ENCODE measurements at regions not wholly inside any gene's neighbourhood (a gene's known extent, or its start where the extent isn't known, plus 50 kb on each side); places are given as distances from the start of the nearest gene placed in this dataset.

DNA sequence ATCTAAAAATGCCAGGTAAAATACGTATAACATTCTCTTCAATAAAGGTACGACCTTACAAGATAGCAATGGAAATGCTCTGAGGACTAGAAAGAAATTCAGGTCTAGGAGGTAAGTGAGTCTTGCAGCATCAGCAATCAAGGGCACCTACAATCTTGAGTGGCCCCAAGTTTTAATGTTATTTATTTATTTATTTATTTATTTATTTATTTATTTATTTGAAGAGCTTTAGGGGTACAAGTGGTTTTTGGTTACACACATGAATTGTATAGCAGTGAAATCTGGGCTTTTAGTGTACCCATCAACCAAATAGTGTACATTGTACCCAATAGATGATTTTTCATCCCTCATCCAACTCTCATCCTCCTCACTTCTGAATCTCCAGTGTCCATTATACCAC lies 574.0 kb upstream of the POU3F2 start:
- no peak for DNase-seq (ENCODE audit: extremely low read depth in 1 of 2, low read depth in 1 of 2)

DNA sequence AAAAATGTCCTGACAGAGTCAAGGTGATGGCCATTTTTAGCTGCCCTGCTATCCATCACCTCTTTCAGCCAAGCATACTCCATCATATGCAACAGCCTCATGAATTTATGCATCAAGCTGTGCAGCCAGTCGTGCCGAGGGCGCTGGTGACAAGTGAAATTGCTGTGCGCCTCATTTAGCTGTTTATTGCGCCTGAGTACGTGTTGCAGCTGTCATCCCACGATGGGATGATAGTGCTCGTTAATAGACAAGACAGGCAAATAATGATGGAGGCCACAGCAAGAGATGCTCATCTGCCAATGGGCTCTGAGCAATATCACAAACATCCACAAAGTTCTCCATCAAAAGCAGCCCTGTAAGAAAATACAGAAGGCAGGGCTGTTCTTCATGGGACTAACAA lies 562.3 kb upstream of the POU3F2 start:
- no peak for DNase-seq (ENCODE audit: extremely low read depth in 1 of 2, low read depth in 1 of 2)

DNA sequence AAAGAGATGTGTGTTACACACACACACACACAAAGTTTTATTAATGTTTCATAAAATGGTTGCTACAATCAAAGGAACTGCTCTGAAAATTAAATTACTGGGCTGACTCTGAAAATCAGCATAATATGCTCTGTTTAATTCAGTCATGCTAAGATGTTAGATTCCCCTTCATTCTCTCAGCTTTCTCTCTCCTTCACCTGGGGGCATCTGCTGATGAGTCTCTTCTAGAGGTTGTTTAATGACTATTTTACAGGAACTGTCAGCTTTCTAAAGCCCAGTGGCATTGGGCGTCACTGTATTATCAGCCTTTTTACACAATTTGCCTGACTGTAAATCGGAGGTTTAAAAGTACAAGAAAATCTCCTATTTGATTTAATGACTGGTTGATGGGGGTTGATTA lies 559.7 kb upstream of the POU3F2 start:
- DNase-seq (ENCODE audit: extremely low read depth in 1 of 2, low read depth in 1 of 2) = no peak

DNA sequence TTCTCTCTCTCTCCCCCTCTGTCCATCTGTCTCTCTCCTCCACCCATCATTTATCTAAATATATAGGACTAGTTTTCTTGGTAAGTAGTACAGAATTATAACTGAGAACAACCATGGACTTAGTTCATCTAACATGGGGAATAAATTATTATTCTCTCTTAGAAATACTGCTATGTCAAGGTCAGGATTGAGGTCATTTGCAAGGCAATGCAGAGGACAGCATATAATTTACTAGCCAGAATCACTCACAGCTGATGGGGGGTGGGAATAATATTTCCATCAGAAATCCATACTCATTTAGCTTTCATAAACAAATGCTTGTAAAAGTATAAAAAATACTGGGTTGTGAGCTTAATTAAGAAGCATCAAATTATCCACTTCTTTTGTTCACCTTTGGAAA lies 553.9 kb upstream of the POU3F2 start:
- no peak for DNase-seq (ENCODE audit: extremely low read depth in 1 of 2, low read depth in 1 of 2)

DNA sequence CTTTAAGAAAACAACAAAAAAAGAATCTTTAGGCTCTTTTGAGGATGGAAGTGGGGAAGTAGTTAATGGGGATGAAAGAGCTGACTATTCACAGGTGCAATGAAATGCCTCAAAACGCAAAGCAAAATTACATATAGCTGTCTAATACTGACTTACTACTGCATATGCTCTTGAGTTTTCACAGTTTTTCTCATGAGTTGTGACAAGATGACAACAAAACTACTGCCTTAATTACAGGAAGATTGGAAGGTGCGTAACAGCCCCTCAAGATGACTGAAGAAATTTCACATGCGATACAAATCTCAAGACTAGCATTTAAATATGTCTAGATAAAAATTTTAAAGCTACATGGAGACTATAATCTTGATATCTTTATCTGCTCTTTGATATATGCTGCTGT lies 547.8 kb upstream of the POU3F2 start:
- no peak for DNase-seq (ENCODE audit: extremely low read depth in 1 of 2, low read depth in 1 of 2)

DNA sequence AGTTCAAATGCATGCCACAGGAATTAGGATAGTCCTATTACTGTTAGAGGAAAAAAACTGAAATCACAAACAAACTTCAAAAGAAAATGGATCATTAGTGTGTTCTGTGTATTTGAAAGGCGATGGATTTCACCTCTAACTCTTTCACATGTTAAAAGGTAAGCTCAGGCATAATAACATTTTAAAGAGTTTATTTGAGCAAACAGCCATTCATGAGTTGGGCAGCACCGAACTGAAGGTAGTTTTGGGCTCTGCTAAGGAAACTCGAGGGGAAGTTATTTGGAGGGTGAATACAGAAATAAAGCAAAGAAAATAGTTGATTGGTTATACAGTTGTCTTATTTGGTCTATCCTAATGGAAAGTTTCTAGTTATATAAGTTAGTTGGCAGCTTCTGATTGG lies 546.5 kb upstream of the POU3F2 start:
- no peak for DNase-seq (ENCODE audit: extremely low read depth in 1 of 2, low read depth in 1 of 2)

DNA sequence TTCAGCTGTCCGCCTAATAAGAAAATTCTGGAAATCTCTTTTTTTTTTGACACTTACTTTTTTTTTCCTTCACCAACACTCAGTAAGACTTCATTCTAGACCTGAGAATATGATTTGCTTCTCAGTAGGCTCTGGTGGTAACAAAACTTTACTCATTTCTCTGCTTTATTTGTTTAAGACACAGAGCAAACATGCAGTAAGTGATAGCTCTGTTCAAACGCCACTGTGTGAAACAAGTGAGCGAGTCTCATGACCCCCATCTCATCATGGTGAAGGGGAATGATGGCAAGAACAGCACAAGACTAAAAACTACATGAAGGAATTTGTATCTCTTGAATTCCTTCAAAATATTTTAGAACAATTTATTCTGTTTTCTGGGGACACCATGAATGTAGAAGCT lies 541.6 kb upstream of the POU3F2 start:
- no peak for DNase-seq (ENCODE audit: extremely low read depth in 1 of 2, low read depth in 1 of 2)

DNA sequence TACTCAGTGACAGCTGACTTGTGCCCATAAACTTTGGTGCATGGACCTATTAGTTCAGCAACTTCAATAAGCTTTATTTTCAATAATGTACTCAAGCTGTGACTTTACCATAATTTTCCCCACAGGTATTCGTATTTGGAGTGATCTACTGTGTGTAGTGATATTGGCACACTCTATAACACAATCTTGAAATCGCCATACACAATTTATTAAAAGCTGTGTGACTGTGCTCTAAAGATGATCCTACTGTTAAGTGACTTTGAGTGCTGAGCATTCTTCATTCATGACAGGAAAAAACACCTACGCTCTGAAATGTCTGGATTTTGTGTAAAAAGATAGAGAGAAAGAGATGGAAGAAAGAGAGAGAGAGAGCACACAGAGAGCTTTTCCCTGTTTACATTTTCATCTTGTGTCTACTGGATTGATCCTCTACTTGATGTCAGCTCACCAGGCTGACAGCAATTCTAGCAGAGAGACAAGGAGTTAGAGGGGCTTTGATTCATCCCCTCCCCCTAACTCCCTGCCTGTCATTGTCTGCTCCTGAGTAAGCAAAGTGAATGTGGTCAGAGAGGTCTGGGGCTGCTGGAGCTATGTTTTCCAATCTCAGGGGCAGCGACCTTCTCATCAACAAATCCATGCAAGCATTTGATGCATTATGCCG lies 538.7 kb upstream of the POU3F2 start:
- no peak for DNase-seq (ENCODE audit: extremely low read depth in 1 of 2, low read depth in 1 of 2)

DNA sequence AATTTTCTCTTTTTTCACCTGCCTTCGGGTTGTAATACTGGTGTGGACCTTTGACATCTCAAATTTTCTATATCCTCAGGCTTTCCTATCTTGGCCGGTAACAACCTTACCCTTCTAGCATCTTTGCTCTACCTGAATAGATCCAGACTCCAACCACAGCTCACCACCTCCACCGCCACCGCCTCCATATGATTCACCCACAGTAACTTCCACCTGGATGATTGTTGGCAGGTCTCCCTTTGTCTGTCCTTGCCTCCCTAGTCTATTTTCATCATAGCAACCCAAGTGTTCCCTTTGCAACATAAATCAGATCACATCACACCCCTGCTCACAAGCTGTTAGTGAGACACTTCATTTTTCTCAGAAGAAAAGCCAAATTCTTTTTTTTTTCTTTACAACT lies 525.8 kb upstream of the POU3F2 start:
- no peak for DNase-seq (ENCODE audit: extremely low read depth in 1 of 2, low read depth in 1 of 2)

DNA sequence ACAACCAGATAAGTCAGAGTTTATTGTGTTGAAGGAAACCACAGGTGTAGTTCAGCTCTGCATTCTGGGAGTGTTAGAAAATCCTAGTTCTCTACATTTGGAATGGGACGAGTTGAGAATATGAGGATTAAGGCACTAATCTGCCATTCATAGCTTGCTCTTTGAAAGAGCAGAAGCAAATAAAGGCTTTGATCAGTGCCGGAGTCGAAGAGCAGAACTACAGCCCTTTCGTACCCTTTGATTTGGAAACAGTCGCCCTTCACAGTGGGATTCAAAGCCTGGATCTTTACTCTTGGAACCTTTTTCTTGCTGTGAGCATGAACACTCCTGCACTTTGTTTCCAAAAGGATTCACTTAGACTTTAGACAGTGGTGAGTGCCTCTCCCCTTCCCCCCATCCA lies 523.9 kb upstream of the POU3F2 start:
- DNase-seq (ENCODE audit: extremely low read depth in 1 of 2, low read depth in 1 of 2) = no peak

DNA sequence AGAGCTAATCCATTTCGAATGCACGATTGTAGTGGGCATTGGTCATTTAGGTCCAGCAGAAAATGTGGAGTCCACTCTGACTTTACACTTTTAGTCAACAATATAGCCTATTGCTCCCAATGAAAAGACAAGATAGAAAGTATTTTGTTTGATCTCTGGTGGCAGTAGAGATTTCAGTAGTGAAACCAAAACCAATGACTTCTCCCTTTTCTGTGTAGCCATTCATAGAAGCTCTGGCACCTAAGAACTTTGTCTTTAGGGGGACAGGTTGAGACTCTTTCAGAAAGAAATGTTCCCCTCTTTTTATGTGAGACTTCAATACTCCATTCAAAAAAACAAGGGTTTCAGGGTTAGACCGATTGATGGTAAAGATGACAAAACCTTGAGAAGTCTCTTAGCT lies 510.8 kb upstream of the POU3F2 start:
- DNase-seq (ENCODE audit: extremely low read depth in 1 of 2, low read depth in 1 of 2) = no peak

DNA sequence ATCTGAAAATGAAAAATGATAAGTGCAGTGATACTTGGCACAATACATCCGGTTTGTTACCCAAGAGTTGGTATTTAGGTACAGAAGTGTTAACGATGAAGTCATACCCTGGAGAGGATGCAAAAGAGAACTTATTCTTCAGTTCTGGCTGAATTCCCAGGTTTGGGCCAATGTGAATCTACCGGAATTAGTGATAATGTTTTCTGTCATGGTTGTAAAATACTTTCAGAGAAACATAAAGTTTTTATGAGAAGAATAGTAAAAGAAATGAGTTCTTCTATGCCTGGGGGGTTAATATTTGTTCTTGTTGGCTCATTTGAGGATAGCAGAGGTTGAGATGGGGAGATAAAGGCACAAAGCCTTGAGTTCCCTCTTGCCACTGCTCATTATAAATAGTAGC lies 509.9 kb upstream of the POU3F2 start:
- DNase-seq (ENCODE audit: extremely low read depth in 1 of 2, low read depth in 1 of 2) = no peak

DNA sequence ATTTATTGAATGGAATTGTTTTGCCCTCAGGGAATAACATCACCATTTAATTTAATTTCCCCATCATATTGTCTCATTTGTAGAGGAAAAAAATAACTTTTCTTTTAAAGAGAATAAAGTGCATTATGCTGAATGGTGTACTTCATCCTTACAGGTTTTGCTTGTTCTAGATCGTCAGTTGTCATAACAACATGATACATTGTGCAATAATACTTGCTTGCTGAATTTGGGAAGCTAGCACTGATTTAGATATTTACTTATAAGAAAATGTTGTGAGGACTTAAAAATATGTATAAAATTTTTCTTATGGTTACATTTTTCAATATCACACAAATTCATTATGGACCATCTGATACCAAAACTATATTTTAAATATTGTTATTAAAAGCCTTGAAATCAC lies 509.0 kb upstream of the POU3F2 start:
- DNase-seq (ENCODE audit: extremely low read depth in 1 of 2, low read depth in 1 of 2) = no peak

DNA sequence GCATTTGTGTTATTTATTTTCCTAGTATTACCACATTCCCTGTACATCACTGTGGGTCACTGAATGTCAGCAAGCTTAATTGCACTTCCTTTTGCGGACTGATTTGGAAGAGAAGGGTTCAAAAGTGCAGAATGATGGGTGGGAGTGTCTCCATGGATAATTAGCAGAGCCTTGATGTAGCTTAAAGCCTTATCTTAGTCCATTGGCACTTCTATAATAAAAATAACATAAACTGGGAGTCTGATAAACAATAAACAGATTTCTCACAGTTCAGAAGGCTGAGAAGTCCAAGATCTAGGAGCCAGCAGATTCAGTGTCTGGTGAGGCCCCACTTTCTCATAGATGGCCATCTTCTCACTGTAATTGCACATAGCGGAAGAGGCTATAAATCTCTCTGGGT lies 501.1 kb upstream of the POU3F2 start:
- DNase-seq (ENCODE audit: extremely low read depth in 1 of 2, low read depth in 1 of 2) = no peak

DNA sequence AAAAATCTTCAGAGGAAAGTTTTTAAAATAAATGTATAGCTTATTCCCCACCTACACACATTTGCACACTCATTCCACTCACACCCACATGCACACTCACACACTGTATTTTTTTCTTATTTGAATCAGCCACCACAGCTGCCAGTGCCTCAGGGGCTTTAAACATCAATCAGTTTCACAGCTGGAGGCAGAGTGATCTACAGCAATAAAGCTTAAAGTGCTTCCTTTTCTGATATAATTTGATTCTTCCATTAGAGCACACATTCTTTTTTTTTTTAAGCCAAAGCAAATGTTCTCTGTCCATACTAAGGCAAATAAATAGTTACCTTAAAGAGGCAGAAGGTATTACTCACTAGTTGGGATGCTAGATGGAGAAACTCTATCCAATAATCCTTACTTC lies 498.8 kb upstream of the POU3F2 start:
- DNase-seq (ENCODE audit: extremely low read depth in 1 of 2, low read depth in 1 of 2) = no peak

DNA sequence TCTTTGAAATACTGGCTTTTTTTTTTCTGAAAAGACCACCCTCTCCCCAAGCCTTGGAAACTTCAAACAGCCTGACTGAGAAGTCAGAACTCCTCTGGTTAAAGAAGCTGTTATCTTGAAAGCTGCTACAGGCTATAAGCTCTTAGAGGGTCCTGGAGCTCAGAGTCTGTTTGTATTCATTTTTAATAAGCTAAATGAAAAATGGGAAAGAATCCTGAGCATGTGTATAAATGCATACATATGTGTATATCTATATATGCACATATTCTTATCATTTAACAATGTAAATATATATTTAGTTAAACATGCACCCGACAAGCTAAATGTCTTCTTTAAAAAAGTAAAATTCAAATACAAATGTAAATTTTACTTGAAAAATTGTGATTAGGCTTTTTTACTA lies 494.9 kb upstream of the POU3F2 start:
- DNase-seq (ENCODE audit: extremely low read depth in 1 of 2, low read depth in 1 of 2) = no peak

DNA sequence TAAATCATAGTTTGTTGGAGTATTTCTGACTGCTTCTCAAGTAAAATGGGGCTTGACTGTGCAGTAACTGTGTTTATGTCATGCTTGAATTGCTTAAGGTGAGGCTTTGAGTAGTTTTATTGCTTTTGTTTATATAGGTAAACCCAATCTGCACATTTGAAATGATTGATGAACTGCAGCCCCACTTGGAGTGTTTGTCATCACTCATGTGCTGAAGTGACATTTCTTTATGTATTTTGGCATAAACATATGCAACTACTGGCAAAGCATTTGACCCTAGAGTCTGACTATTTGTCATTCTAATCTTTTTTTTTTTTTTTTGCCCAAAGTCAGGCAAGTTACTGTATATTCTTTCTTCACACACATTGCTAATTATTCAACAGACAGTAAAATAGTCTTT lies 491.4 kb upstream of the POU3F2 start:
- DNase-seq (ENCODE audit: extremely low read depth in 1 of 2, low read depth in 1 of 2) = no peak

DNA sequence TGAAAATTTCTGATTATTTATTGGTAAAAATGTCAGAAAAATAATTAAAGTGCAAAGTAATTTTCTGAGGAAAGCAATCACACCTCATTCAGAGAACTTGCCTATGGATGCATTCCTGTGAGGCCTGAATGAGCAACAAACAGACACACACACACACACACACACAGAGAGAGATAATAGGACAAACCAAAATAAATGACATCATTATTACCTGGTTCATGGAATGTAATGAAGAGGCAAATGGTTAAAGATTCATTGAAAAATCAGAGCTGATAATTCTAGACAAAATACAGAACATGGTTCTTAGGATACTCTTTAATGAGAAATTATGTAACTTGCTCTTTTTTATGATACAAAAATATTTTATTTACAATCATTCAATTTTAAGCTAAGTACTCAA lies 490.6 kb upstream of the POU3F2 start:
- DNase-seq (ENCODE audit: extremely low read depth in 1 of 2, low read depth in 1 of 2) = no peak

DNA sequence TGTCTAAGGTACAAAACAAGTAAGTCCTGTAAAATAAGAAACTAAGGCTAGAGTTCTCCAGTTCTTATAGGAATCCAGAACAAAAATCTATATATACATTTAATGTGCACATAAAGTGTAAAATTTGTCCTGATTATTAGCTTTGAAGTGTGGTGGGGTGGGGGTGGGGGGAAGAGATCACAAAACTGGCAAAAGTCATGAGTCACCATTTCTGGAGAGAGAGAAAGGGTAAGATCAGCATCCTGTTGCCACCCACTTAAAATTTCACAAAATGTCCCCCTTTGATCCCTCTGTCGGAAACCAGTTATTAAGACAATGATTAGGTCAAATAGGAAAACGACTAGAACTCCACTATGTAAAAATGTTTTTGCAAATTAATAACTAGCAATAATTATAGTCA lies 482.0 kb upstream of the POU3F2 start:
- DNase-seq (ENCODE audit: extremely low read depth in 1 of 2, low read depth in 1 of 2) = no peak

DNA sequence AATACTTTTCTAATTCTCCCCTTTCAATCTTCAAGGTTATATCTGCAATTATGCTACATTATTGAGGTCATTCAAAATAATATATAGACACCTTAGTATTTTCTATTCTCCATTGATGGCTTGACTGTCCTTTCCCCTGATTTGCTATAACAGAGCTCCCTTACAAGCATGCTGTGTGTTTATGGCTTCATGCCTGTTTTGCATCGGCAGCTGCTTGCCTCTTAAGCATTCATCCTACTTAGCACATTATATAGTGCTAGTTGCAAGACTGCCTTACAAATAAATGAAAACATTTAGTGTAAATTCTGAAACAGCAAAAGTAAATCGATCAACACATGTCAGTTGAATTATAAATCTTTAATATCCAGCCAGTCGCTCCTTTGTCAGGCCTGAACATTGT lies 476.2 kb upstream of the POU3F2 start:
- DNase-seq (ENCODE audit: extremely low read depth in 1 of 2, low read depth in 1 of 2) = no peak

DNA sequence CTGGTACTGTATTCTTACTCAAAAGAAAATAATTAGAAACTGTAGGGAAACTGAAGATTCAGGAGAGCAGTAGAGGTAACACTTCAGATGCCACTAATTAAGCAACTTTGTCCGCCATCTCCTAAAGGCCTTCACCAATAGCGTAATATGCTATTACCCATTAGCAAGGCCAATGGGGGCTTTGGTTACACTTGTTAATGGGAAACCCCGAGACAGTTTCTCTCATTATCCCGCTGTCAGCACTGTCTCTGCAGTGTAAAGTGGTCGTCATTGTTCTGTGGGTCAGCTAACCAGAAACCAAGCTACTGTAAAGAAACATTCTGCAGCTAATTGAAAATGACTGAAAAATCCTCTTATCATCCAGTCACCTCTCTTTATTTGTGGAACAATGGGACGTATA lies 468.0 kb upstream of the POU3F2 start:
- no peak for DNase-seq (ENCODE audit: extremely low read depth in 1 of 2, low read depth in 1 of 2)

DNA sequence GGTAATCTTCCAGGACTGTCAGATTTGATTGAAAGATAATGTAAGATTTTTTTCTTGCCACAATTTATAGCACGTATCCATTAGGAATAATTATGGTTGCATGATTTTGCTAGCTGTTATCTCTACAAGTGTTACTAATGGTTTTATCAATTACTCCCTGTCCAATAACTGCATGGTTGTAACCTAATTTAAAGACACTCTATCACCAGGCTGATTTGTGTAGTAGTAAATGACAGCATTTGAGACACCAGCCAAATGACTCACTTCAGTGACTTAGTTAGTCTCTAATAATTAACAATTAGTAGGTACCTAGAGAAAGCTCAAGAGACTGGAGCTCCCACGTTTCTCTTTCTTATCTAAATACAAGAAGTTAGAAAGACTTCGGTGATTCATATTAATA lies 453.8 kb upstream of the POU3F2 start:
- DNase-seq (ENCODE audit: extremely low read depth in 1 of 2, low read depth in 1 of 2) = no peak

DNA sequence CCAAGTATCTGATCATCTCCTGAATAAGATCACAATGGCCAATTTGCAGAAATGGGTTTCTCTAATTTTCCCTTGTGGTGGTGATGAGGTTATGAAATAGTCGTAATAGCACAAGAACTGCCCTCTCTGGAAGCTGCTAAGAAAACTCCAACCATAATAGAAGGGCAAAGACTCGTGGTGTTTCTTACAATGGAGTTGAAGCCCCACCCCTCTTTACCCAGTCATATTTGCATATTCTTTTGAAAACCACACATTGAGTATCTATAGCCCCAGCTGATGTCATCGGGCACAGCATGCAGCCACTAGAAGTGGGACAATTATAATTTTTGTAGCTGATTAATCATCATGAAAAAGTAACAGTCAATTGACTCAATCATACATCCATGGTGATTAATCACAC lies 452.1 kb upstream of the POU3F2 start:
- no peak for DNase-seq (ENCODE audit: extremely low read depth in 1 of 2, low read depth in 1 of 2)

DNA sequence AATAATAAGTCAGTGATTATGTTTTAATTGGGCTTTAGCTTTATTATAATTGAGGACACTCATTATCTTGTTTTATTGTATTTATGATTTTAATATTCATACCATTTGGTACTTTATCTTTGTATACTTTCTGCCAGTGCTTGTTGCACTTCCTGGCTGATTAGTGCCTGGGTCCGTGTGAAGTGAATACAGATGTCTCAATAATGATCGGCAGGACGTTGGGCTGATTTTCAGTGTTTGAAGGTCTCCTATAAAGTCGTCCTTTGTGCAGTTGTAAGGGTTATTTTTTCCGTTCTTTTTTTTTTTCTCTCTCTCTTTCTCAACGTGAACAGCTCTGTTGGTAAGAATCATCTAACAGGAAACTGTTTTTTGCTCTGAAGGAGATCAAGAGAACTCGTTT lies 450.0 kb upstream of the POU3F2 start:
- DNase-seq (ENCODE audit: extremely low read depth in 1 of 2, low read depth in 1 of 2) = no peak
